Sigmoid colon (tissue), 6 donors: ENCODE measurements at regions not wholly inside any gene's neighbourhood (a gene's known extent, or its start where the extent isn't known, plus 50 kb on each side); places are given as distances from the start of the nearest gene placed in this dataset.

ENCODE experiments used
- DNase-seq: peaks from one replicate; pipeline ENCODE4 v3.0.0-alpha.2; 2019
- H3K27ac ChIP-seq, 4 donors: fragments of 200-600 bp; sonication (generic); one replicate each; pipeline ENCODE4 v1.5.1; 2016 to 2019; ENCODE audit warnings: mild to moderate bottlenecking in 1 of 4
- H3K27me3 ChIP-seq, 3 donors: fragments of 200-600 bp; sonication (generic); one replicate each; pipeline ENCODE4 v1.5.1; 2019; ENCODE audit warnings: mild to moderate bottlenecking in 1 of 3
- H3K36me3 ChIP-seq, 4 donors: fragments of 200-600 bp; sonication (generic); one replicate each; pipeline ENCODE4 v1.5.1; 2016 to 2019
- H3K4me1 ChIP-seq, 4 donors: fragments of 200-600 bp; sonication (generic); one replicate each; pipeline ENCODE4 v1.5.1; 2017 to 2019
- H3K4me3 ChIP-seq, 4 donors: fragments of 200-600 bp; sonication (generic); one replicate each; pipeline ENCODE4 v1.5.1; 2017 to 2019; ENCODE audit warnings: mild to moderate bottlenecking in 2 of 4, moderate library complexity in 1 of 4
- H3K9me3 ChIP-seq, 4 donors: fragments of 200-600 bp in 3 of 4; sonication (generic) in 3 of 4; one replicate each; pipeline versions ENCODE4 v1.5.1 to v1.6.1; 2013 to 2019
- EP300 ChIP-seq, 4 donors: sonication (generic); formaldehyde crosslinking; IDR thresholded peaks; one replicate each; pipeline ENCODE4 v1.6.1; 2017; ENCODE audit warnings: antibody characterized with exemption in 4 of 4
- POLR2A ChIP-seq, 2 donors: fragments of 450-650 bp; IDR thresholded peaks; one replicate each; pipeline ENCODE4 v1.6.1; 2016; ENCODE audit warnings: antibody characterized with exemption in 2 of 2, mild to moderate bottlenecking in 2 of 2, moderate library complexity in 2 of 2
- POLR2AphosphoS5 ChIP-seq, 4 donors: sonication (generic); formaldehyde crosslinking; IDR thresholded peaks; one replicate each; pipeline ENCODE4 v1.6.1; 2017; ENCODE audit warnings: antibody characterized with exemption in 4 of 4
- WGBS, 2 donors: extraction: QIAGEN DNeasy Blood & Tissue Kit; methylation state at CpG; one replicate each; pipeline ENCODE4 v1.1.7; 2013; 5-methylcytosine and 5-hydroxymethylcytosine counted together
- intact Hi-C: fragments of 100-400 bp; cut with DNase I; formaldehyde crosslinking; loops from one replicate; pipeline ENCODE4 v1.15.1; 2023
- TF ChIP-seq, protein P1 (sequence below), 4 experiments: fragments of 450-650 bp in 3 of 4; fragments of 200-600 bp in 1 of 4; IDR thresholded peaks; one replicate each; pipeline ENCODE4 v1.5.1; 2016 to 2019; ENCODE audit warnings: antibody characterized with exemption in 4 of 4, mild to moderate bottlenecking in 3 of 4, moderate library complexity in 2 of 4
- donor health status: healthy with polysubstance abuse.
- donor health status: healthy.

DNA sequence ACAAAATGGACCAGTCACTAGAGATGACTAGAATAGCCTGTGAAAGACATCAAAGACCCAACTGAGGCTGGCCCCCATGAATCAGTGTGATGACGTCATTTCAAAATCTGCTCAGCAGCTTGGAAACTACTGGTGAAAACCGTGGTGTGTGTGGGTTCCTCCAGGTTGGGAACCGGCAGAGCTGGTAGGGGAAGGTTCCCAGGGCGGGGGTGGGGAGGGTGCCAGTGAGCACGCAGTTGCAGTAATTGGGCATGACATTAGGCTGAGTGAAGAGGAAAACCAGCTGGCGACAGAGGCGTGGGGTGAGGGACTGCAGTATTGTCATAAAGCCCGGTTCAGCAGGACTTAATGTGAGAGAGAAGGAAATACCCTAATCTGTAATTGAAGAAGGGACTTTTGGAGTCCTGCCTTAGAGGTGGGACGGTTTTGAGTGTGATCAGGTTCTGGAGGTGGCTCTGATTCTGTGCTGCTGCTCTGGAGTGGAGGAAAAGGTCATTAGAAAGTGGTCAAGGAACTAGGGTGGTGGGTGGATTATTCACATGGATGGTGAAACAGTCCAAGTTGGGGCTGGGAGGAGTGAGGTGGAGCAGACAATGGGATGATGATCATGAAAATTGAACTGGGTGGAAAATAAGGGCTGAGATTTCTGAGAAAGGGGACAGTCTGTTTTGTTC, 52.0 kb upstream of the MTHFD1L start:
- TF ChIP-seq POLR2A (IDR thresholded peaks at IDR 0.05) (no peak), EP300 (IDR thresholded peaks at IDR 0.05) (no peak), POLR2AphosphoS5 (IDR thresholded peaks at IDR 0.05) (no peak)
- TF ChIP-seq, protein P1, sequence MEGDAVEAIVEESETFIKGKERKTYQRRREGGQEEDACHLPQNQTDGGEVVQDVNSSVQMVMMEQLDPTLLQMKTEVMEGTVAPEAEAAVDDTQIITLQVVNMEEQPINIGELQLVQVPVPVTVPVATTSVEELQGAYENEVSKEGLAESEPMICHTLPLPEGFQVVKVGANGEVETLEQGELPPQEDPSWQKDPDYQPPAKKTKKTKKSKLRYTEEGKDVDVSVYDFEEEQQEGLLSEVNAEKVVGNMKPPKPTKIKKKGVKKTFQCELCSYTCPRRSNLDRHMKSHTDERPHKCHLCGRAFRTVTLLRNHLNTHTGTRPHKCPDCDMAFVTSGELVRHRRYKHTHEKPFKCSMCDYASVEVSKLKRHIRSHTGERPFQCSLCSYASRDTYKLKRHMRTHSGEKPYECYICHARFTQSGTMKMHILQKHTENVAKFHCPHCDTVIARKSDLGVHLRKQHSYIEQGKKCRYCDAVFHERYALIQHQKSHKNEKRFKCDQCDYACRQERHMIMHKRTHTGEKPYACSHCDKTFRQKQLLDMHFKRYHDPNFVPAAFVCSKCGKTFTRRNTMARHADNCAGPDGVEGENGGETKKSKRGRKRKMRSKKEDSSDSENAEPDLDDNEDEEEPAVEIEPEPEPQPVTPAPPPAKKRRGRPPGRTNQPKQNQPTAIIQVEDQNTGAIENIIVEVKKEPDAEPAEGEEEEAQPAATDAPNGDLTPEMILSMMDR (IDR thresholded peaks at IDR 0.05): no peak
- peaks cover 0 to 14% (median 0%) of the 10 kb centered on the region in 4 donors for H3K36me3 ChIP-seq
- peaks cover 0 to 22% (median 8%) of the 10 kb centered on the region in 4 donors for H3K4me1 ChIP-seq
- H3K4me3 ChIP-seq: no peak overlapping the region
- no peak for DNase-seq
- intact Hi-C loops: loop anchor here (5.0 kb wide), 1 partner anchor 211 kb away; no protein-coding TSS in a partner anchor
- no peaks in the 10 kb centered on the region for H3K9me3 ChIP-seq
- no peaks in the 10 kb centered on the region for H3K27me3 ChIP-seq
- 26 to 47% methylated on average over 9 of the region's 9 CpGs for WGBS, 2 donors
- peak overlapping the region in 3 of 4 donors; percentile 16 to 52 (median 27) for H3K27ac ChIP-seq

DNA sequence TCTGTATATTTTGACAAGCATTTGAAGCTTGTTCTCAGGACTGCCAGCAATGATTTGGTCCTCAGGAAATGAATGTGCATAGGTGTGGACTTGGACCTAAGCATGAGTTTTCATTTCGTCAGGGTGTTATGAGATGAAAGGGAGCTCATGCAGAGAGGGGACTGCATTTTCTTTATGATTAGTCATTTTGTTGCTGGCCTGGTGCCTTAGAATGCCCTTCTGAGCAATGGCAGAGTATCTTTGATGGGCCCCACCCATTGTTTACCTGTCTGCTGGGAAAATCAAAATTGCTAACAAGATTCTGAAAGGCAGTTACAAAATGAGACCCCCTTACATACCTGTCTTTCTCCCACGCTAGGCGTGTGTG, 51.5 kb upstream of the MTHFD1L start:
- 48 to 70% methylated on average over 3 of the region's 3 CpGs for WGBS, 2 donors
- DNase-seq: no peak
- no peak overlapping the region for H3K4me3 ChIP-seq
- peak overlapping the region in 1 of 4 donors; percentile 31 for H3K27ac ChIP-seq
- peaks cover 0 to 22% (median 8%) of the 10 kb centered on the region in 4 donors for H3K4me1 ChIP-seq
- H3K9me3 ChIP-seq: no peaks in the 10 kb centered on the region
- H3K27me3 ChIP-seq: no peaks in the 10 kb centered on the region
- TF ChIP-seq, protein P1 (IDR thresholded peaks at IDR 0.05): no peak
- TF ChIP-seq POLR2A (IDR thresholded peaks at IDR 0.05) (no peak), POLR2AphosphoS5 (IDR thresholded peaks at IDR 0.05) (no peak), EP300 (IDR thresholded peaks at IDR 0.05) (no peak)
- peaks cover 0 to 12% (median 0%) of the 10 kb centered on the region in 4 donors for H3K36me3 ChIP-seq
- intact Hi-C loops: loop anchor here (5.0 kb wide), 1 partner anchor 212 kb away; no protein-coding TSS in a partner anchor
